SK-N-SH treated with all-trans-retinoic acid at 6 μM for 48 hours (cell line): ENCODE measurements at regions not wholly inside any gene's neighbourhood (a gene's known extent, or its start where the extent isn't known, plus 50 kb on each side); places are given as distances from the start of the nearest gene placed in this dataset.
A peak's percentile ranks its signal among the peaks of the same experiment; 100 is the strongest.

ENCODE experiments used
- CSDC2 ChIP-seq: fragments of 250-450 bp; sonication (Bioruptor Pico); IDR thresholded peaks from 2 replicates; pipeline ENCODE4 v1.5.0; 2020; ENCODE audit warnings: mild to moderate bottlenecking, moderate library complexity
- RARB ChIP-seq: fragments of 250-450 bp; sonication (Bioruptor Pico); IDR thresholded peaks from 2 replicates; pipeline ENCODE4 v1.8.0; 2021; ENCODE audit warnings: mild to moderate bottlenecking, moderate library complexity
- TF ChIP-seq, protein P1 (sequence below): fragments of 250-450 bp; sonication (Bioruptor Pico); IDR thresholded peaks from 2 replicates; pipeline ENCODE4 v1.5.1; 2020; ENCODE audit warnings: low read depth, mild to moderate bottlenecking, moderate library complexity

DNA sequence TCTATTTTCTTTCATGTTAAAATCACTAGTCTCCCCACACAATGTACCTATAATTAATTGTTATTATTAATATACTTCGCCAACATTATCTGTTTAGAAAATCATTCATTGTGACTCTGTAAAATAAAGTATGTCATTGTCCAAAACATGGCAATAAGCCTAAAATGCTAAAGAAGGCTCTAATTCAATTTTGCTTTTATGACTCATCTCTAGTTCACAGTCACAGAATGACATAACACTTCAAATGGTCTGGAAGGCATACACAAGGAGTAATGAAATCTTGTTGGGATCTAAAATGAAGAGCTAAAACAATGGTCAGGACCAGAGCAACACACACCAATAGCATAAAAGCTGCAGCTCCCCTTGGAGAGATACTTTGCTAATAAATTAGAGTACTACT, 505.8 kb downstream of the GPAM start:
- no peak for TF ChIP-seq RARB (CRISPR knock-in tag)
- TF ChIP-seq, protein P1, sequence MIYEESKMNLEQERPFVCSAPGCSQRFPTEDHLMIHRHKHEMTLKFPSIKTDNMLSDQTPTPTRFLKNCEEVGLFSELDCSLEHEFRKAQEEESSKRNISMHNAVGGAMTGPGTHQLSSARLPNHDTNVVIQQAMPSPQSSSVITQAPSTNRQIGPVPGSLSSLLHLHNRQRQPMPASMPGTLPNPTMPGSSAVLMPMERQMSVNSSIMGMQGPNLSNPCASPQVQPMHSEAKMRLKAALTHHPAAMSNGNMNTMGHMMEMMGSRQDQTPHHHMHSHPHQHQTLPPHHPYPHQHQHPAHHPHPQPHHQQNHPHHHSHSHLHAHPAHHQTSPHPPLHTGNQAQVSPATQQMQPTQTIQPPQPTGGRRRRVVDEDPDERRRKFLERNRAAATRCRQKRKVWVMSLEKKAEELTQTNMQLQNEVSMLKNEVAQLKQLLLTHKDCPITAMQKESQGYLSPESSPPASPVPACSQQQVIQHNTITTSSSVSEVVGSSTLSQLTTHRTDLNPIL (CRISPR knock-in tag) = peak; percentile 67
- no peak for TF ChIP-seq CSDC2 (CRISPR knock-in tag)
